HPDE6-E6E7 (cell line): ENCODE measurements at regions not wholly inside any gene's neighbourhood (a gene's known extent, or its start where the extent isn't known, plus 50 kb on each side); places are given as distances from the start of the nearest gene placed in this dataset.

Experiments used
- DNase-seq: peaks from one replicate; pipeline ENCODE4 v3.0.0; 2011; ENCODE audit warnings: missing footprints; ENCODE audit errors: extremely low spot score

DNA sequence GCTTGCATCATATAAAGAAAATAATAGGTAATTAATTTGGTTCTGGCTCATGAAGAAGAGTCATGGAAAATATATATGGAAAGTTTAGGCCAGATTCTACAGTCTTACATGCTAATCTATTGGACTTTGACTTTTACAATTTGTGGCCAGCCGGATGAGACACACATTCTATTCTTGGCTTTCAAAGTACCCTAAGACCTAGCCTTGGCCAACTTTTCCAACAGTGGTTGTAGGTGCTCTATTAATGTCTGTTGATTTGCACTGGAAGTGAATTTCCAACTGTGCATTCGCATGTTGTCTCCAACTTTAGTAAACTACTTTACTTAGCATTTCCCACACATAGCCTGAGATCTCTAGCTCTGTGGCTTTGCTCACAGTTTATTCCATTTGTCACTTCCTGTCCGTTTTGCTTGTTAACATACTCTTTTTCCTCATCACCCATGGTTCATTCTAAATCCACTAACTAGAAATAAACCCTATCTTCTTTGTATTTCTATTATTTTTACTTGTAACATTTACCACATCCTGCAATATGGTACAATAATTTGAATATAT lies 644.0 kb downstream of the PTPRC start:
- DNase-seq = no peak

DNA sequence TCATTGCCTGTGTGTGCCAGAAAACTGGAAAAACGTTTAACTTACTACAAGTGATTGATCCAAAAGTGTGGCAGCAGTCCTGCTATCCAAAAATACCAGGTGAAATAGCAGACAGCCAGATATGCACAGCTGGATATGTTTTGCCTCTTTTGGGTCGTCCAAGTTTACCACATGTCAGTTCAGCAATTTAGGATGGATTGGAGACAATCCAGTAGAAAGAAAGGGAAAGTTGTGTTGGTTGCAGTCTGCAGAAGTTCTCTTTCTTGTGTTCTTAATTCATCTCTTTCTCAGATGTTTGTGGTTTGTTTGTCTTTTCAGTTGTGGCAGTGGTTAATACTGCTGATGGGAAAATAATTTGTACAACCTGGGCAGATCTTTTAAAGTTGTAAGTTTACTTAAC lies 645.0 kb downstream of the PTPRC start:
- no peak for DNase-seq

DNA sequence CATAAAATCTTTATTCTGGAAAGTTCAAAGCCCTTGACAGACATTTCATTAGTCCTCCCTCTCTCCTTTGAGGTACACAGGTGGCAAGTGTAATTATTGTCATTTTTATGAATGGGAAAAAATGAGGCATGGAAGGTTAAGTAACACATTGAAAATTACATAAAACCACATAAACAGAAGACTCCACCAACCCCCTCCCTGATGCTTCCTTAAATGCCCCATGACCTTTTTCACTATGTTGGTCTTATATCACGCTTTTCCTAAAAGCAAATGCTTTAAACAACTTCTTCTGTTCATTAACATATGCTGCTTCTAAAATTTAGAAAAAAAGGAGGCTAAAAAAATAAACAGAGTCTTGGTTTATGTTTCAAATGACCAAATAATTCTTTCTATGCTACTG lies 648.4 kb downstream of the PTPRC start:
- DNase-seq = no peak

DNA sequence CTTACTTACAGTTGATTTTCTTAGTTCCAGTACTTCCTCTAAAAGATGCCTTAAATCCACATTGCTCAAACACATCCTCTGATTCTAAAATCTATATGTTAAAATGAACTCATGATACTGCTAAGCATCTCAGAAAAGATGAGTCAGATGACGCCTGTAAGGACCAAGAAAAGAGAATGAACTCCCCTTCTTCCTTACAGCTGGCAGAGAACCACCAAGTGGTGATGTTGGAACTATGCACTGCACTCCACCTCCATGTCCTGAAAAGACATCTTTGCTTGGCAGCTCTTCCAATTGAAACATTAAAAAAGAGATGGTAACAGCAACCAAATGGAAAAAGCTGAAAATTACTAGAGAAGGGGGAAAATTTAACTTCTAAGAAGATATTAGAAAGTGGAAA lies 648.8 kb downstream of the PTPRC start:
- DNase-seq = no peak

- DNase-seq = no peak
Measured at GRCh38 chr1:199290186-199290585, 651.3 kb downstream of the PTPRC start.

DNA sequence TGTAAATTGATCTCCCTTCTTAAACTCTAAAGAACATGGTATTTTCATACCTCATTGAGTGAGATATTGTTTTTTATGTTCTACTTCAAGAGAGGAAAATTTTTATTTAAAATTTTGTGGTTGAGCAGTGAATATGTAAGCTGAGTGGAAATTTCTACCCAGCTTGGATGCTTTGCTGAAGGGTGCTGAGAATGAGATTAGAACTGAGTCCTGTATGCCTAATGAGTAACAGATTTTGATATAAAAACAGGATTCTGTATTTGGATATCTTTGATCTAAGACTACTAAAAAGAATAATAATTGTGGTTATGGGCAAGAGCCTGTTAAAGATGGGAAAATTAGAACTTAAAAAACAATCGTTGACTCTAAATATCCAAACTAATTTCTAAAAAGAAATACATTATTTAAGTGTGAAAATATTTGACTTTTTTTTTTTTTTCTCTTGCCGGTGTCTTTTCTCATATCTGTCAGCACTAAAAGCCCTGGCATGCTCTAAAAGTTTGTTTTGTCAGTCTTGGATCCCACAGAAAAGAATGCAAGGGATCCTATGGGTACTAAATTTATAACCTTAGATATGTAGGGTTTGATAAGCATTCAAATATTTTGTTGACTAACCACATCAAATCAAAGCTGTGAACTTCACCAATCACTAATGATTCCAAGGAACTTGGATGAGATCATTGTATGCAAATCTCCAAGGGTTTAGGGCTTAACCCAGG lies 652.3 kb downstream of the PTPRC start:
- DNase-seq = no peak

DNA sequence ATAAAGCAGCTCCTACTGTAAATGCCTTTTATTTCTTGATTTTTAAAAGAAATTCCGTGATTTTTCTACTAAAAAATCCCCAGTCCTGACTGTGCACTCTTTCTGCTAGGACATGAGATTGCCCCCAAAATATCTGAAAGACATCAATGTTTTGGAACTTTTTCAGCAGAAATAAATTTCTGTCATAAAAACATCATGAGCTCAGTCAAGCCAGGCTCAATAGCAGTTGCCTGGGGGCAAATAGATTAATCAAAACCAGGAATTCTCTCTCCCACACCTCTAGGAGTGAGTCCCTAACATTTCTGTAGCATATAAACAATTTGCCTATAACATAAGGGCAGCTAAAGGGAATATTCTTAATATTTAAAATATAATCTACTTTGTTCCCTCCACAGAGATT lies 654.1 kb downstream of the PTPRC start:
- DNase-seq = no peak

DNA sequence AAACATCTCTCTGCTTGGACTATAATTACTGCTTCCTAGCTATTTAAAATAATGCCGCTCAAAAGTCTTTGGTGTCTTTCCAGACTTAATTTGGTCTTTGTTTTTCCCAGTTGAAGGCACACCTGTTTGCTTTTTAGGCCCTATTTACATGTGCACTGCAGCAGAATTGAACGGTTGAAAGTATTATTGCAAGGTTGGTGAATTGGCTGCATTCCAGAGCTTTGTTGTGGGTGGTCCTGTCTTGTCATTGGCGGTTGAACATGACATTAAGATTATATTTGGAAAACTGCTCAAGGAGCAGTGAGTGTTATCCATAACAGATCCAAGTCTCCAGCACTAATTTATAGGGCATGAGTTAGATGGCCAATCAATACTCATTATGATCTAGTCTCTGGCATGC lies 656.3 kb downstream of the PTPRC start:
- DNase-seq = no peak

DNA sequence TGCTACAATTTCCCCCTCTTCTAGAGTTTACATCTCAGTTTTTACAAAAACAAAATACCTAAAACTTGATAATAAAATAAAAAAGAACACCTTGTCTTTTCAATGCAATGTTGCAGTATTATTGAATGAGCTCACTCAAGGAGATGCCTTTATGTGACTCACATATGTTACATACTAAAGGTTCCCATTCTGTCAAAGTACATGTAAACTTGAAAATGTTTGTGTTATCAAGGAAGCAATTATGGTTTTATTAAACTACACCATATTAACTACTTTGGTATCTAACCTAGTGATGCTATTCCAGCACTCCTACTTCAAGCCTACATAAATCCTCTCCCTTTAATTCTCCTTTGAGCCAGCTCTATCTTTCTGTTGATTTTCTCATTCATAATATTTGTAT lies 658.3 kb downstream of the PTPRC start:
- DNase-seq = no peak

DNA sequence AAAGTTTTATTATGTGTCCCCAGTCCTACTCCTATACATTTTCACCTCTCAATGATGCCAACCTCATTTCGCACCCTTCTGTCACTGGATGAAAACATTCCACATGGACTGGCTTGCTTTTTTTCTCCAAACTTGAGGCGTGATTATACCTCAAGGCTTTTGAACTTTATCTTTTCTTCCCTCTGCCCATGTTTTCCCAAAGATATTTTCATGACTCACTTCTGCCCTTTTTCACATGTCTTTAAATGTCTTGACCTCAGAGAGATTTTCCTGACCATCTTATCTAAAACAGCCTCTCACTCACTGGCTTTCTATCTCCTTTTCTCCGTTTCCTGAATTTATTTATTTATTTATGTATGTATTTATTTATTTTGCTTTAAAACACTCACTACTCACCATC lies 659.0 kb downstream of the PTPRC start:
- DNase-seq = no peak

DNA sequence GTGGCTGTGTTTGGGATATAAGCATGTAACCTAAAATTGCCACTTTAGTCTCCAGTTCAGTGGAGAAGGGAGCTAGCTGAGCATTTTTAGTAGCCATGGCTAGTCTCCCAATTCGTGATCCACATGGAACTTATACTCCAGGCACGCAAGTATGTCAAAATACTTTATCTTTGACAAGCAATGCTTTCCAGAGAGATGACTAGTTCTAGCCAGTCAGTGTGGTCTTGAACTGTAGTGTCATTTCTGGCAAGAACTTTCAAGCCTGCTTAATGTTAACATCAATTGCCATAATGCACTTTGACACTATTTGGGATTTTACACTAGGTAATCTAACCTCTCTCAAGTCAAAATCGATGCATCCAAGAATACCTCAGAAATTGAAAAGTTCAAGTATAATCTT lies 660.0 kb downstream of the PTPRC start:
- DNase-seq = no peak

DNA sequence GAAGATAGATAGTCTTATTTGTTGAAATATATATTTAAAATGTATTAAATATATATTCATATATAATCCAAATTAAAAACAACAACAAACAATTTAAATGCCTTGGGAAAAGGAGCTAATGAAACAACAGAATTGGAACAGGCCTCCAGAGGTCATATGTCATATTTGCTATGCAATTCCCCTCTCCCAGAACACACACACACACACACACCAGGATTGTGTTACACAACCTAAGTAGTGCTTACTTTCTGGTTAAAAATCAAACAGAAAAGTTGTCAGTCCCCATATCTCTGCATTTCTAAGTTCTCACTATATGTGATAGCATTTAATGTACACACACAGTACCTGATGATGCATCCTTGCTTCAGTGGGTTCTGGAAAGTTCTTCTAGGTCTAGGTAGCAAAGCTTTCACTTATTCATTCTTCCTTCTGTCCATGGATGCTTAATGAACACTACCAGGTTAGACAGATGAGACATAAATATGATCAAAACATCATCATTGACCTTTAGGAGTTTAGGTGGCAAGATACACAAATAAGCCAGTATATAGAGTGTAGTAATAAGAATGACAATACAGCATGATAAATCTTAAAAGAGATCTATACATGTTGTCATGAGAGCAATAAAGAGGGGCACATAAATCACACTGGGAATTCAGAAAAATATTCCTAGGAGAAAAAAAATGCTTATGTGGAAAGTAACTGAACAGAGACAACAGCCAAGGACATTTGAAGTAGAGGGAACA lies 662.8 kb downstream of the PTPRC start:
- no peak for DNase-seq

DNA sequence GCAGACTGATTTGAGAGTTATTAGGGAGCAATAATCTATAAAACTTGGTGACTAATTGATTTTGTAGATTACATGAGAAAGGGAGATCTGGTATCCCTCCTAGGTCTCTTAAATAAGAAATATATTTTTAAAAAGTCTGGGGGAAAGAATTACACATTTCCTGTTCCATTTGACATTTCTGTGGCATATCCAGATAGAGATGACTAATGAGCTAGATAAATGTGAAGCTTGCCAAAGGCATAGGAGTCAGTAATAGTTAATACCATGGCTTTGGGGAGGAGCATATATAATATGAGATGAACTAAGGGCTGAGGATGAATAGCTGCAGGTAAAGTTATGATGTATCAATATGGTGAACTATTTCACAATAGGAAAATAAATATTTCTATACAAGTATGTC lies 663.7 kb downstream of the PTPRC start:
- peak; percentile 13 for DNase-seq

- DNase-seq = no peak
Measured at GRCh38 chr1:199303035-199303434, 664.2 kb downstream of the PTPRC start.

GRCh38 chr1:199305053-199305452 lies 666.2 kb downstream of the PTPRC start:
- no peak for DNase-seq

- no peak for DNase-seq
Measured at GRCh38 chr1:199307496-199308264, 668.8 kb downstream of the PTPRC start.

- no peak for DNase-seq
Measured at GRCh38 chr1:199308349-199308846, 669.6 kb downstream of the PTPRC start.

- no peak for DNase-seq
Measured at GRCh38 chr1:199310708-199311107, 671.9 kb downstream of the PTPRC start.

DNA sequence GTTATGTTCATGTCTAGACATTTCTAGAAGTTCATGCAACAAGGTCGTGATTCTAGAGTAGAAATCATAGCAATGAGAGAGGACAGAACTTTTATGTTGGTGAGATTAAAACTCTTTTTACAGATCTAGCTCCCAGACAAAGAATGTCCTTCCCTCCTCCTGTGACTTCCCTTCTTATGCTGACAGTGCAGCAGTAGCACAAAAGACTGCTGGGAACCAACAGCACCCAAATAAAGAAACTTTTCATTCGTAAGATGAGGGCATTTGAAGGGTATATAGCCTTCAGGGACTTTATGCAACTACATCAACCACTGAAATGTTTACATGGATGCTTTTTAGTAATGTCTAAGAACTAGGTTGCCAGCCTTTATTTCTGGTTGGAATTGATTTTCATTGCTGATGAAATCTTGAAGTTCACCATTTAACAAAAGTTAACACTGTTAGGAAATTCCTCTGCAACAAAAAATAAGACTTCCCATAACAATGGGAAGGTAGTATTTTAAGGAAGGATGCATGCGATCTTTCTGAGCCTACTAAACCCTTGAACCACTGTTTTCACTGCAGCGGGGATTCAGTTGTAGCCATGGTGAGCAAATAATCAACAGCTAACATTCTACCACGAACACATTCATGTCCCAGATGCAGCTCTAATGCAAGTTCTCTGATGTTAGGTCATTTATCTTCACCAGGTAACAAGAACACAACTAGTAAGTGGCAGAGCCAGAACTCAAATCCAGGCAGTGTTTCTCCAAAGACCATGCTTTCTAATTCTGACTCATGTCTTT lies 672.8 kb downstream of the PTPRC start:
- no peak for DNase-seq

GRCh38 chr1:199312626-199313025 lies 673.8 kb downstream of the PTPRC start:
- no peak for DNase-seq

- no peak for DNase-seq
Measured at GRCh38 chr1:199313444-199313843, 674.6 kb downstream of the PTPRC start.
